ENCODE measurements at regions not wholly inside any gene's neighbourhood (a gene's known extent, or its start where the extent isn't known, plus 50 kb on each side); places are given as distances from the start of the nearest gene placed in this dataset.
A peak's percentile ranks its signal among the peaks of the same experiment; 100 is the strongest.

GRCh38 chr14:94922595-94923239 is 152.8 kb upstream of the GSC start:
- peak overlapping the region in 2 of 12 donors; percentile 73 to 84 for H3K27ac ChIP-seq
- TF ChIP-seq POLR2A (IDR thresholded peaks at IDR 0.05): no peak
- no peak for TF ChIP-seq CTCF (IDR thresholded peaks at IDR 0.05)
- intact Hi-C loops (cut with DNase I): no loop called here
- H3K9me3 ChIP-seq: peaks cover 0 to 4% (median 0%) of the 10 kb centered on the region in 12 donors
- H3K4me3 ChIP-seq: no peak overlapping the region
- ATAC-seq (no peak), DNase-seq (no peak)
- peaks cover 0 to 21% (median 0%) of the 10 kb centered on the region in 12 donors for H3K4me1 ChIP-seq
- H3K27me3 ChIP-seq: peaks cover 0 to 7% (median 0%) of the 10 kb centered on the region in 9 donors
- 87 to 96% (median 93%) methylated on average over 11 of the region's 11 CpGs for WGBS, 4 donors
- no peaks in the 10 kb centered on the region for H3K36me3 ChIP-seq

GRCh38 chr14:94921882-94922585 is 152.1 kb upstream of the GSC start:
- Histone ChIP-seq H3K9me3 (peaks cover 0 to 4% (median 0%) of the 10 kb centered on the region in 12 donors), H3K4me1 (peaks cover 0 to 21% (median 0%) of the 10 kb centered on the region in 12 donors), H3K36me3 (no peaks in the 10 kb centered on the region), H3K27me3 (peaks cover 0 to 7% (median 0%) of the 10 kb centered on the region in 9 donors), H3K4me3 (no peak overlapping the region), H3K27ac (peak overlapping the region in 5 of 12 donors; percentile 46 to 84 (median 62))
- peak; percentile 20 to 65 (median 44) for ATAC-seq
- TF ChIP-seq CTCF (IDR thresholded peaks at IDR 0.05) (no peak), POLR2A (IDR thresholded peaks at IDR 0.05) (no peak)
- intact Hi-C loops (cut with DNase I): no loop called here
- 68 to 76% (median 74%) methylated on average over 15 of the region's 15 CpGs for WGBS, 4 donors
- DNase-seq: peak in 1 of 5 donors; percentile 32

- Histone ChIP-seq H3K4me3 (no peak overlapping the region), H3K4me1 (peaks cover 0 to 21% (median 0%) of the 10 kb centered on the region in 12 donors), H3K9me3 (peaks cover 0 to 4% (median 0%) of the 10 kb centered on the region in 12 donors), H3K27ac (peak overlapping the region in 2 of 12 donors; percentile 49 to 84), H3K36me3 (no peaks in the 10 kb centered on the region), H3K27me3 (peaks cover 0 to 7% (median 0%) of the 10 kb centered on the region in 9 donors)
- TF ChIP-seq POLR2A (IDR thresholded peaks at IDR 0.05) (no peak), CTCF (IDR thresholded peaks at IDR 0.05) (no peak)
- intact Hi-C loops (cut with DNase I): no loop called here
- 51 to 84% (median 69%) methylated on average over 1 of the region's 1 CpG for WGBS, 4 donors
- DNase-seq (no peak), ATAC-seq (no peak)
These were observed 151.5 kb upstream of the GSC start for GRCh38 chr14:94921456-94921855.

GRCh38 chr14:94919896-94920295 is 150.0 kb upstream of the GSC start:
- Histone ChIP-seq H3K36me3 (no peaks in the 10 kb centered on the region), H3K27me3 (peaks cover 0 to 7% (median 0%) of the 10 kb centered on the region in 9 donors), H3K4me1 (peaks cover 0 to 21% (median 0%) of the 10 kb centered on the region in 12 donors), H3K9me3 (peaks cover 0 to 4% (median 0%) of the 10 kb centered on the region in 12 donors), H3K4me3 (no peak overlapping the region), H3K27ac (no peak overlapping the region)
- 86 to 91% (median 88%) methylated on average over 9 of the region's 9 CpGs for WGBS, 4 donors
- TF ChIP-seq POLR2A (IDR thresholded peaks at IDR 0.05) (no peak), CTCF (IDR thresholded peaks at IDR 0.05) (no peak)
- no peak for DNase-seq
- ATAC-seq: no peak
- intact Hi-C loops (cut with DNase I): no loop called here
